GM10248 (cell line): ENCODE measurements at regions not wholly inside any gene's neighbourhood (a gene's known extent, or its start where the extent isn't known, plus 50 kb on each side); places are given as distances from the start of the nearest gene placed in this dataset.

Experiments used
- CTCF ChIA-PET: fragments of 300-600 bp; sonication (Branson Sonifier 250); formaldehyde crosslinking; extraction: SDS; loops from one replicate; lab custom pipeline; 2021; ENCODE audit warnings: antibody characterized with exemption; lab: Yijun Ruan, JAX
- POLR2A ChIA-PET: fragments of 350-650 bp; sonication (Branson Sonifier 250); formaldehyde crosslinking; extraction: SDS; loops from one replicate; lab custom pipeline; 2020; ENCODE audit warnings: antibody characterized with exemption; lab: Yijun Ruan, JAX
- DNase-seq: peaks from one replicate; pipeline ENCODE4 v3.0.0; 2012; ENCODE audit errors: extremely low spot score
- TF ChIP-seq, protein P1 (sequence below): IDR thresholded peaks from 2 replicates; pipeline ENCODE4 v1.5.1; 2012; ENCODE audit warnings: mild to moderate bottlenecking, low read depth; ENCODE audit errors: extremely low read depth, missing control alignments, control extremely low read depth

DNA sequence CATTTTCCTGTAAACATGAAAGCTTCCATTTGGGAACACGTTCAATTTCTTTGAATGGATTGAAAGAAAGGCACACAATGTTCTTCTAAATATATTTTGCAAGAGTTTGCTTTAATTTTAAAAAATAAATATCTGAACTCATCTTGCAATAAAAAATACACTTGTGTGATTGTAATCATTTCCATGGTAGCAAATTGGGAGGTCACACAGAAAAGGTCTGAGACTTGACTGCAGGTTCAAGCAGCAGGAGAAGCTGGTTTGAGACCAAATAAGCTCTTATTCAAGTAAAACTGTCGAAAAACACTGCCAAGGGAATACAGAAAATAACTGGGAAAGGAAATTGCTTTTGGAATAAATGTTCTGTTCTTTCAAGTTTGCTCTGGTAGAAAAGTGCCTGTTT is 498.9 kb downstream of the ADGRL2 start:
- ChIA-PET CTCF (interaction anchor here (1.5 kb wide), 1 partner anchor 19 kb away, joined by 4 read pairs; no protein-coding TSS in a partner anchor), POLR2A (no interaction called here)
- TF ChIP-seq, protein P1, sequence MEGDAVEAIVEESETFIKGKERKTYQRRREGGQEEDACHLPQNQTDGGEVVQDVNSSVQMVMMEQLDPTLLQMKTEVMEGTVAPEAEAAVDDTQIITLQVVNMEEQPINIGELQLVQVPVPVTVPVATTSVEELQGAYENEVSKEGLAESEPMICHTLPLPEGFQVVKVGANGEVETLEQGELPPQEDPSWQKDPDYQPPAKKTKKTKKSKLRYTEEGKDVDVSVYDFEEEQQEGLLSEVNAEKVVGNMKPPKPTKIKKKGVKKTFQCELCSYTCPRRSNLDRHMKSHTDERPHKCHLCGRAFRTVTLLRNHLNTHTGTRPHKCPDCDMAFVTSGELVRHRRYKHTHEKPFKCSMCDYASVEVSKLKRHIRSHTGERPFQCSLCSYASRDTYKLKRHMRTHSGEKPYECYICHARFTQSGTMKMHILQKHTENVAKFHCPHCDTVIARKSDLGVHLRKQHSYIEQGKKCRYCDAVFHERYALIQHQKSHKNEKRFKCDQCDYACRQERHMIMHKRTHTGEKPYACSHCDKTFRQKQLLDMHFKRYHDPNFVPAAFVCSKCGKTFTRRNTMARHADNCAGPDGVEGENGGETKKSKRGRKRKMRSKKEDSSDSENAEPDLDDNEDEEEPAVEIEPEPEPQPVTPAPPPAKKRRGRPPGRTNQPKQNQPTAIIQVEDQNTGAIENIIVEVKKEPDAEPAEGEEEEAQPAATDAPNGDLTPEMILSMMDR: no peak
- no peak for DNase-seq

DNA sequence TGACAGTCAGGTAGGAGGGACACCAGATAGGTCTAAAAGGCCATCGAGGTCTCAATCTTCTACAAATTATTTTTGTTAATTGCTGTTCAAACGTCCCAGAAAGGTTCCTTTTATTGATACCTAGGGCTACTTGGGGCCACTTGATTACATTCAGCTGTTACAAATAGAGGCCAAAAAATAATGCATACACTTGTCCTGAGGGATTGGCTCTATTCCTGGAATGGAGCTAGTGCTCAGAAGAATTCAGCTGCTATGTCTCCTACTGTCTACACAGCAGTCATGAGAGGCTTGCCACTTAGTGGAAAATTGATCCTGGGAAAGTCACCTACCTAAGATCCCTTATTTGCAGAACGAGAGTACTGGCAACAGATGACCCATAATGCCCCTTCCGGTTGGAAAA is 498.3 kb downstream of the ADGRL2 start:
- ChIA-PET POLR2A (no interaction called here), CTCF (interaction anchor here (1.5 kb wide), 1 partner anchor 19 kb away, joined by 4 read pairs; no protein-coding TSS in a partner anchor)

GRCh38 chr1:82297139-82297896 is 496.6 kb downstream of the ADGRL2 start:
- DNase-seq: no peak
- ChIA-PET CTCF (interaction anchor here (1.0 kb wide), 2 partner anchors 13 to 38 kb away, joined by 3 to 4 read pairs; no protein-coding TSS in a partner anchor), POLR2A (no interaction called here)
- TF ChIP-seq, protein P1: no peak

More for the DNA sequence above, 498.3 kb downstream of the ADGRL2 start:
- DNase-seq: no peak
- TF ChIP-seq, protein P1: no peak

GRCh38 chr1:82287556-82287955 is 486.8 kb downstream of the ADGRL2 start:
- POLR2A ChIA-PET: no interaction called here

DNA sequence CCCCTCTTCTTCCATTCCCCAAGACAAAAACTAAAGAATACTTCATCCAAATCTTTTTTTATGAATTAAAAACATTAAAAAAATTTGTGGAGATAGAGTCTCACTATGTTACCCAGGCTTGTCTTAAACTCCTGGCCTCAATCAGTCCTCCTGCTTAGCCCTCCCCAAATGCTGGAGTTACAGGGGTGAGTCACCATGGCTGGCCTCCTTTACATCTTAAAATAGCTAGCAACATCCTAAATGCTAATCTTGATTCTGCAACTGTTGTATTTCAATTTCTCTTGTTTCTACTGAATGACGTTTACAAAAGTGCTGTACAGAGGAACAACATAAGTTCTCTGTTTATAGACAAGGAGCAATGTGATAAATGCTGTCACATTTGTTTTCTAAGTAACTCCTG is 483.5 kb downstream of the ADGRL2 start:
- ChIA-PET POLR2A (no interaction called here), CTCF (no interaction called here)
- TF ChIP-seq, protein P1: no peak
- DNase-seq: no peak

More at GRCh38 chr1:82287556-82287955, 486.8 kb downstream of the ADGRL2 start:
- DNase-seq: no peak
- TF ChIP-seq, protein P1: no peak
- CTCF ChIA-PET: no interaction called here

- no peak for DNase-seq
- CTCF ChIA-PET: interaction anchor here (0.6 to 1.2 kb wide), 2 partner anchors 9 to 22 kb away, joined by 3 to 4 read pairs; no protein-coding TSS in a partner anchor
- TF ChIP-seq, protein P1: no peak
- POLR2A ChIA-PET: no interaction called here
Measured at GRCh38 chr1:82279241-82279640, 478.5 kb downstream of the ADGRL2 start.
